GM12892 (cell line): ENCODE measurements at regions not wholly inside any gene's neighbourhood (a gene's known extent, or its start where the extent isn't known, plus 50 kb on each side); places are given as distances from the start of the nearest gene placed in this dataset.

ENCODE experiments used
- POLR2A ChIP-seq: IDR thresholded peaks from 2 replicates; pipeline ENCODE4 v1.6.1; 2011; ENCODE audit warnings: low read depth, low read length, control low read depth
- POLR2AphosphoS5 ChIP-seq: IDR thresholded peaks from 2 replicates; pipeline ENCODE4 v1.6.1; 2011; ENCODE audit warnings: low read depth, low read length, control low read depth
- TAF1 ChIP-seq: IDR thresholded peaks from 2 replicates; pipeline ENCODE4 v1.6.1; 2011; ENCODE audit warnings: low read depth, mild to moderate bottlenecking, control low read depth, low read length, borderline replicate concordance

DNA sequence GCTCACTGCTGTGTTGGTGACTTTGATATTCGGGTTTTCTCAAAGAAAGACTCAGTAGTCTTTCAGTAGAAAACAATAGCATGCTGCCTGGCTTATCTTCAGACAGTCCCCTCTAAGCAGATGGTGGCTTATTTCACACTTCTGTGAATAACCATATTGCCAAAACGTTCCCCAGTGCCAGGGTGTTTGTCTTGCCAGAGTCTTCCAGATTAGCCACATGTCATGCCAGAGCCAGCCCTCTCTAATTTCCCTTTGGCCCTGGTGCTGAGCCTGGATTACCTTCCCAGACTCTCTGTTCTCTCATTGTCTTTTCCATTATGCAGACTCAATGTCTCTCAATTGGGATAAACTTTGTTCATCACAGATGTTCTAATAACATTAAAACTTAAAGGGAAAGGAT is 488.0 kb upstream of the ATXN8OS start:
- TF ChIP-seq POLR2AphosphoS5 (no peak), POLR2A (no peak), TAF1 (no peak)
